ENCODE measurements at regions not wholly inside any gene's neighbourhood (a gene's known extent, or its start where the extent isn't known, plus 50 kb on each side); places are given as distances from the start of the nearest gene placed in this dataset.

- no peaks in the 10 kb centered on the region for H3K79me2 ChIP-seq (ENCODE audit: control insufficient read depth in 1 of 2, insufficient read depth in 2 of 2, low read length in 2 of 2)
- FAIRE-seq (no peak), DNase-seq (ENCODE audit: low read depth in 1 of 2, low spot score in 2 of 2) (no peak)
- TF ChIP-seq TCF12 (IDR thresholded peaks at IDR 0.05; ENCODE audit: low read depth, low read length) (no peak), GABPA (IDR thresholded peaks at IDR 0.05; ENCODE audit: borderline replicate concordance, insufficient read depth, low read length) (no peak), SRF (IDR thresholded peaks at IDR 0.05; ENCODE audit: low read depth, low read length) (no peak), CHD2 (IDR thresholded peaks at IDR 0.05; ENCODE audit: low read length) (no peak), SAP30 (IDR thresholded peaks at IDR 0.05; ENCODE audit: insufficient read depth, insufficient replicate concordance, low read length) (no peak), RXRA (IDR thresholded peaks at IDR 0.05; ENCODE audit: insufficient read depth, low read depth, low read length) (no peak), ATF2 (IDR thresholded peaks at IDR 0.05; ENCODE audit: low read length) (no peak), CTBP2 (IDR thresholded peaks at IDR 0.05; ENCODE audit: borderline replicate concordance, insufficient read depth, insufficient read length, low read length) (no peak), POLR2A (IDR thresholded peaks at IDR 0.05; ENCODE audit: control extremely low read depth in 1 of 2, low read depth in 2 of 2, low read length in 2 of 2) (no peak), RAD21 (IDR thresholded peaks at IDR 0.05 in 1 of 2, conservative IDR thresholded peaks at IDR 0.05 in 1 of 2; ENCODE audit: low read depth in 2 of 2, low read length in 2 of 2) (no peak), KDM1A (IDR thresholded peaks at IDR 0.05; ENCODE audit: borderline replicate concordance, low read length) (no peak)
- H2BK5ac ChIP-seq (ENCODE audit: low read depth, low read length), result no peak overlapping the region
- ChIA-PET CTCF (ENCODE audit: partially characterized antibody) (interaction anchor here (0.9 kb wide), 1 partner anchor 9 kb away, joined by 4 read pairs; no protein-coding TSS in a partner anchor), POLR2A (ENCODE audit: partially characterized antibody) (no interaction called here)
- no peak overlapping the region for H2AK5ac ChIP-seq (ENCODE audit: low read depth, low read length)
- no peaks in the 10 kb centered on the region for H3K4me1 ChIP-seq (replicated peaks in 1 of 4; ENCODE audit: control insufficient read depth in 3 of 4, insufficient read depth in 4 of 4, low read length in 3 of 4)
- H2BK20ac ChIP-seq (ENCODE audit: low read length), result no peak overlapping the region
- H2BK120ac ChIP-seq (replicated peaks; ENCODE audit: low read depth, low read length), result no peak overlapping the region
- H3K36me3 ChIP-seq (ENCODE audit: control insufficient read depth in 2 of 4, insufficient read depth in 4 of 4, low read length in 3 of 4), result no peaks in the 10 kb centered on the region
- no peak overlapping the region for H3K4me3 ChIP-seq (ENCODE audit: extremely low read depth in 1 of 4, insufficient read depth in 2 of 4, low read depth in 3 of 4, low read length in 4 of 4)
- H3K23ac ChIP-seq (ENCODE audit: insufficient read length), result no peak overlapping the region
- no peak overlapping the region for H3K27ac ChIP-seq (ENCODE audit: low read depth, low read length)
- H2AFZ ChIP-seq (ENCODE audit: low read length), result no peak overlapping the region
- H4K91ac ChIP-seq (replicated peaks; ENCODE audit: insufficient read length, low read length), result no peak overlapping the region
- H2BK12ac ChIP-seq (ENCODE audit: low read depth, low read length), result no peak overlapping the region
- H3K79me1 ChIP-seq (ENCODE audit: low read depth, low read length), result no peaks in the 10 kb centered on the region
- H3K4ac ChIP-seq (replicated peaks; ENCODE audit: insufficient read length, low read depth, low read length), result no peak overlapping the region
- H3K23me2 ChIP-seq (ENCODE audit: low read depth, low read length), result no peaks in the 10 kb centered on the region
- H3K27me3 ChIP-seq (replicated peaks in 1 of 4; ENCODE audit: control insufficient read depth in 3 of 4, extremely low read depth in 1 of 4, insufficient read depth in 3 of 4, low read length in 3 of 4), result no peaks in the 10 kb centered on the region; a peak in 1 of 7 replicates
- no peak overlapping the region for H3K14ac ChIP-seq (ENCODE audit: insufficient read length)
- H2BK15ac ChIP-seq (ENCODE audit: low read length), result no peak overlapping the region
- no peaks in the 10 kb centered on the region for H4K20me1 ChIP-seq (replicated peaks in 1 of 2; ENCODE audit: control insufficient read depth in 1 of 2, insufficient read depth in 2 of 2, low read length in 2 of 2)
- no peak overlapping the region for H3K9ac ChIP-seq (replicated peaks in 1 of 4; ENCODE audit: extremely low read depth in 1 of 4, low read depth in 3 of 4, low read length in 3 of 4)
- 93% methylated on average over 4 of the region's 4 CpGs; no CpG with 5 or more reads in 1 of the 2 experiments for WGBS, 2 experiments (ENCODE audit: extremely low coverage in 1 of 2, insufficient coverage in 1 of 2, insufficient read length in 1 of 2, insufficient replicate concordance in 2 of 2, low coverage in 1 of 2, low lambda C conversion rate in 2 of 2, missing lambda C conversion rate in 1 of 2)
- H3K4me2 ChIP-seq (ENCODE audit: insufficient read depth in 1 of 2, low read depth in 2 of 2, low read length in 2 of 2), result no peak overlapping the region
- H4K8ac ChIP-seq (ENCODE audit: extremely low read depth, insufficient read depth, low read length), result no peak overlapping the region
- no peak overlapping the region for H4K5ac ChIP-seq (ENCODE audit: insufficient read length, low read depth, low read length)
- H3K56ac ChIP-seq (replicated peaks; ENCODE audit: insufficient read length, low read depth, low read length), result no peak overlapping the region
- H3K9me3 ChIP-seq (ENCODE audit: insufficient read depth in 2 of 2, low read depth in 1 of 2, low read length in 1 of 2), result no peaks in the 10 kb centered on the region
- H3K18ac ChIP-seq (ENCODE audit: extremely low read depth, low read length), result no peak overlapping the region
Measured at GRCh38 chr14:58740379-58740935, 102.7 kb downstream of the DACT1 start.
